ENCODE measurements at regions not wholly inside any gene's neighbourhood (a gene's known extent, or its start where the extent isn't known, plus 50 kb on each side); places are given as distances from the start of the nearest gene placed in this dataset.

- TF ChIP-seq EZH2 (IDR thresholded peaks at IDR 0.05), result no peak
- TF ChIP-seq POLR2AphosphoS5 (IDR thresholded peaks at IDR 0.05; ENCODE audit: borderline replicate concordance, low read depth, low read length), result no peak
- no peak for TF ChIP-seq FOXP2 (optimal IDR thresholded peaks at IDR 0.05; ENCODE audit: control extremely low read depth, extremely low read length, insufficient read depth)
These were observed 1294.1 kb downstream of the NSUN3 start for GRCh38 chr3:95356764-95357501.

Data from SK-N-MC (cell line).